WI38 (cell line): ENCODE measurements at regions not wholly inside any gene's neighbourhood (a gene's known extent, or its start where the extent isn't known, plus 50 kb on each side); places are given as distances from the start of the nearest gene placed in this dataset.

ENCODE experiments used
- H3K4me3 ChIP-seq: 2 replicates; pipeline ENCODE4 v1.5.1; 2011; ENCODE audit warnings: low read depth, mild to moderate bottlenecking, control low read depth, low read length
- TF ChIP-seq, protein P1 (sequence below): IDR thresholded peaks from 2 replicates; pipeline ENCODE4 v1.5.1; 2012; ENCODE audit warnings: low read depth, mild to moderate bottlenecking, control low read depth, low read length

GRCh38 chr3:134302674-134303073, 52.0 kb upstream of the RYK start:
- no peak overlapping the region for H3K4me3 ChIP-seq
- TF ChIP-seq, protein P1, sequence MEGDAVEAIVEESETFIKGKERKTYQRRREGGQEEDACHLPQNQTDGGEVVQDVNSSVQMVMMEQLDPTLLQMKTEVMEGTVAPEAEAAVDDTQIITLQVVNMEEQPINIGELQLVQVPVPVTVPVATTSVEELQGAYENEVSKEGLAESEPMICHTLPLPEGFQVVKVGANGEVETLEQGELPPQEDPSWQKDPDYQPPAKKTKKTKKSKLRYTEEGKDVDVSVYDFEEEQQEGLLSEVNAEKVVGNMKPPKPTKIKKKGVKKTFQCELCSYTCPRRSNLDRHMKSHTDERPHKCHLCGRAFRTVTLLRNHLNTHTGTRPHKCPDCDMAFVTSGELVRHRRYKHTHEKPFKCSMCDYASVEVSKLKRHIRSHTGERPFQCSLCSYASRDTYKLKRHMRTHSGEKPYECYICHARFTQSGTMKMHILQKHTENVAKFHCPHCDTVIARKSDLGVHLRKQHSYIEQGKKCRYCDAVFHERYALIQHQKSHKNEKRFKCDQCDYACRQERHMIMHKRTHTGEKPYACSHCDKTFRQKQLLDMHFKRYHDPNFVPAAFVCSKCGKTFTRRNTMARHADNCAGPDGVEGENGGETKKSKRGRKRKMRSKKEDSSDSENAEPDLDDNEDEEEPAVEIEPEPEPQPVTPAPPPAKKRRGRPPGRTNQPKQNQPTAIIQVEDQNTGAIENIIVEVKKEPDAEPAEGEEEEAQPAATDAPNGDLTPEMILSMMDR, result no peak

DNA sequence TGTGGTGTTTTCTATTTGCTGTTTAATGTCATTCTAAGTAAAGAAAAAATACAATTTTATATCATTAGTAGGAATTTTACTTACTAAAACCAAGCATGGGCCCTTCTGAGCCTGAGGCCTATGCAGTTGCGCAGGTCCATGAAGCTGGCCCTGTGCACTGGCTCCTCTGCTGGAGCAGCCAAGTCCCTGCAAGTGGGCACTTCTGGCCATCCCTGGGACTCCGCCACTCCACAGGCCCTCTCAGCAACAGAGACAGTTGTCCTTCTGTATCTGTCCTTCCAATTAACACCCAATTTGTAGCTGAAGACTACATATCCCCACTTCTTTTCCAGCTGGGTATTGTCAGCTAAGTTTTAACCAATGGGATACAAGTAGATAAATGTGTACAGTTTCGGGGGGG, 49.9 kb upstream of the RYK start:
- TF ChIP-seq, protein P1, result peak; percentile 26; the same call in 1 of the 2 replicates
- H3K4me3 ChIP-seq, result no peak overlapping the region
